Liver (tissue), 3 donors: ENCODE measurements at regions not wholly inside any gene's neighbourhood (a gene's known extent, or its start where the extent isn't known, plus 50 kb on each side); places are given as distances from the start of the nearest gene placed in this dataset.

Source experiments
- CTCF ChIP-seq: fragments of 150-350 bp; IDR thresholded peaks from 2 replicates; pipeline ENCODE4 v1.5.1; 2017; ENCODE audit warnings: improper control_type of control experiment, low read depth, low read length; ENCODE audit not compliant: missing input control
- TAF1 ChIP-seq: conservative IDR thresholded peaks from 2 replicates; pipeline ENCODE4 v1.6.1; 2016; ENCODE audit warnings: antibody characterized with exemption, mild to moderate bottlenecking
- donor health status: healthy.
- donor health status: healthy.

GRCh38 chr13:105070452-105070851 is 1465.0 kb downstream of the EFNB2 start:
- no peak for TF ChIP-seq CTCF
- TF ChIP-seq TAF1: no peak
